ENCODE measurements at regions not wholly inside any gene's neighbourhood (a gene's known extent, or its start where the extent isn't known, plus 50 kb on each side); places are given as distances from the start of the nearest gene placed in this dataset.

DNA sequence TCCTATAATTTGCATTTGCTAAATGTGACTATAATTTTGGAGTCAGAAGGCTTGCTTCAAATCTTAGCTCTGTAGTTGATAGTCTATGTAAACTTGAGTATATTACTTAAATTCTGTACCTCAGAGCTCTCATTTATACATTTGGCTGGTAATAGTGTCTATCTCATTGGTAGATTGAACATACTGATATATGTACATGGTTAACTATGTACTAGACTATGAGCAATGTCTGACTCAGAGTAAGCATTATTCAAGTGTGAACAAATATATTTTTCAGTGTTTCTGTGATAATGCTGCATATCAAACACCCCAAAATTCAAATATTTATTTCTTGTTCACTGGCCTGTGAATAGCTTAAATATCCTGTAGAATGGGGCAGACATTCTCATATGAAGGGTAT lies 1568.9 kb upstream of the PABPC4L start:
- TF ChIP-seq CTCF (IDR thresholded peaks at IDR 0.05) (no peak), POLR2A (IDR thresholded peaks at IDR 0.05) (no peak)
